WERI-Rb-1 (cell line): ENCODE measurements at regions not wholly inside any gene's neighbourhood (a gene's known extent, or its start where the extent isn't known, plus 50 kb on each side); places are given as distances from the start of the nearest gene placed in this dataset.
A peak's percentile ranks its signal among the peaks of the same experiment; 100 is the strongest.

ENCODE experiments used
- DNase-seq: peaks from one replicate; pipeline ENCODE4 v3.0.0-alpha.2; 2020
- H3K27ac ChIP-seq: fragments of 250-450 bp; sonication (Bioruptor Pico); 2 replicates; pipeline ENCODE4 v1.5.1; 2020; ENCODE audit warnings: mild to moderate bottlenecking, moderate library complexity
- H3K27me3 ChIP-seq: fragments of 250-450 bp; sonication (Bioruptor Pico); 2 replicates; pipeline ENCODE4 v1.5.1; 2021; ENCODE audit warnings: mild to moderate bottlenecking, low read depth, moderate library complexity; ENCODE audit not compliant: insufficient read depth, severe bottlenecking
- H3K36me3 ChIP-seq: fragments of 250-450 bp; sonication (Bioruptor Pico); 2 replicates; pipeline ENCODE4 v1.5.1; 2020; ENCODE audit warnings: mild to moderate bottlenecking, moderate library complexity
- H3K4me3 ChIP-seq: 2 replicates; pipeline ENCODE4 v1.5.1; 2011; ENCODE audit warnings: low read depth, mild to moderate bottlenecking, control low read depth, low read length
- H3K9me3 ChIP-seq: fragments of 250-450 bp; sonication (Bioruptor Pico); 2 replicates; pipeline ENCODE4 v1.5.1; 2021; ENCODE audit warnings: mild to moderate bottlenecking, moderate library complexity; ENCODE audit not compliant: severe bottlenecking
- CTCF ChIP-seq: IDR thresholded peaks from 2 replicates; pipeline ENCODE4 v1.5.1; 2011; ENCODE audit warnings: low read depth, mild to moderate bottlenecking, control low read depth, inconsistent platforms, low read length

GRCh38 chr6:139690007-139690406 lies 315.6 kb upstream of the CITED2 start:
- Histone ChIP-seq H3K36me3 (no peaks in the 10 kb centered on the region), H3K27ac (no peak overlapping the region), H3K27me3 (no peaks in the 10 kb centered on the region), H3K9me3 (no peaks in the 10 kb centered on the region), H3K4me3 (no peak overlapping the region)
- no peak for TF ChIP-seq CTCF
- DNase-seq = no peak

- Histone ChIP-seq H3K36me3 (no peaks in the 10 kb centered on the region), H3K9me3 (no peaks in the 10 kb centered on the region), H3K4me3 (no peak overlapping the region), H3K27ac (no peak overlapping the region), H3K27me3 (no peaks in the 10 kb centered on the region)
- no peak for DNase-seq
- no peak for TF ChIP-seq CTCF
These were observed 312.6 kb upstream of the CITED2 start for GRCh38 chr6:139687055-139687454.

GRCh38 chr6:139686308-139686707 lies 311.9 kb upstream of the CITED2 start:
- Histone ChIP-seq H3K27me3 (no peaks in the 10 kb centered on the region), H3K9me3 (no peaks in the 10 kb centered on the region), H3K27ac (no peak overlapping the region), H3K4me3 (no peak overlapping the region), H3K36me3 (no peaks in the 10 kb centered on the region)
- no peak for DNase-seq
- TF ChIP-seq CTCF = no peak

GRCh38 chr6:139685009-139685408 lies 310.6 kb upstream of the CITED2 start:
- Histone ChIP-seq H3K27me3 (no peaks in the 10 kb centered on the region), H3K4me3 (no peak overlapping the region), H3K27ac (no peak overlapping the region), H3K36me3 (no peaks in the 10 kb centered on the region), H3K9me3 (no peaks in the 10 kb centered on the region)
- DNase-seq = no peak
- no peak for TF ChIP-seq CTCF

- Histone ChIP-seq H3K36me3 (no peaks in the 10 kb centered on the region), H3K4me3 (no peak overlapping the region), H3K27me3 (no peaks in the 10 kb centered on the region), H3K9me3 (no peaks in the 10 kb centered on the region), H3K27ac (no peak overlapping the region)
- peak; percentile 39 for DNase-seq
- TF ChIP-seq CTCF = no peak
These were observed 306.4 kb upstream of the CITED2 start for GRCh38 chr6:139680819-139681218.

- no peaks in the 10 kb centered on the region for H3K9me3 ChIP-seq
- no peaks in the 10 kb centered on the region for H3K27me3 ChIP-seq
- H3K27ac ChIP-seq = no peak overlapping the region
- H3K4me3 ChIP-seq = no peak overlapping the region
- no peak for TF ChIP-seq CTCF
- H3K36me3 ChIP-seq = no peaks in the 10 kb centered on the region
- no peak for DNase-seq
These were observed 305.2 kb upstream of the CITED2 start for GRCh38 chr6:139679516-139680179.
